Fibroblast of villous mesenchyme (primary cell): ENCODE measurements at regions not wholly inside any gene's neighbourhood (a gene's known extent, or its start where the extent isn't known, plus 50 kb on each side); places are given as distances from the start of the nearest gene placed in this dataset.
A peak's percentile ranks its signal among the peaks of the same experiment; 100 is the strongest.

Experiments
- DNase-seq: peaks from one replicate; pipeline ENCODE4 v3.0.0-alpha.2; 2010; ENCODE audit warnings: low read depth
- H3K4me3 ChIP-seq: 2 replicates; pipeline ENCODE4 v1.5.1; 2011; ENCODE audit warnings: low read depth, mild to moderate bottlenecking, low read length
- CTCF ChIP-seq: IDR thresholded peaks from 2 replicates; pipeline ENCODE4 v1.5.1; 2012; ENCODE audit warnings: low read depth, mild to moderate bottlenecking, low read length; ENCODE audit not compliant: insufficient read depth

GRCh38 chr9:16143947-16144890, 591.4 kb downstream of the CCDC171 start:
- no peak for DNase-seq
- no peak overlapping the region for H3K4me3 ChIP-seq
- TF ChIP-seq CTCF: no peak

GRCh38 chr9:16145196-16145950, 592.5 kb downstream of the CCDC171 start:
- DNase-seq: peak; percentile 69
- TF ChIP-seq CTCF: no peak
- no peak overlapping the region for H3K4me3 ChIP-seq

GRCh38 chr9:16147726-16148125, 594.9 kb downstream of the CCDC171 start:
- DNase-seq: no peak

GRCh38 chr9:16150501-16150900, 597.7 kb downstream of the CCDC171 start:
- no peak overlapping the region for H3K4me3 ChIP-seq
- TF ChIP-seq CTCF: no peak
- peak; percentile 91 for DNase-seq

More at GRCh38 chr9:16147726-16148125, 594.9 kb downstream of the CCDC171 start:
- no peak overlapping the region for H3K4me3 ChIP-seq
- TF ChIP-seq CTCF: no peak

- no peak for TF ChIP-seq CTCF
- no peak overlapping the region for H3K4me3 ChIP-seq
- no peak for DNase-seq
Measured at GRCh38 chr9:16150938-16151650, 598.3 kb downstream of the CCDC171 start.

GRCh38 chr9:16152276-16153101, 599.6 kb downstream of the CCDC171 start:
- TF ChIP-seq CTCF: no peak
- H3K4me3 ChIP-seq: no peak overlapping the region
- no peak for DNase-seq
